ENCODE measurements at regions not wholly inside any gene's neighbourhood (a gene's known extent, or its start where the extent isn't known, plus 50 kb on each side); places are given as distances from the start of the nearest gene placed in this dataset.
"Not testable (repeated sequence)": the region's sequence is repeated elsewhere in the genome, so short reads cannot be mapped to it uniquely, and the experiment has no call there.

- no peak for DNase-seq
Measured at GRCh38 chr11:15667127-15667725, 552.5 kb downstream of the INSC start.

- DNase-seq, result no peak
Measured at GRCh38 chr11:15668718-15669117, 554.0 kb downstream of the INSC start.

GRCh38 chr11:15670520-15671070 is 555.9 kb downstream of the INSC start:
- DNase-seq, result no peak

- no peak for DNase-seq
Measured at GRCh38 chr11:15671216-15671615, 556.5 kb downstream of the INSC start.

GRCh38 chr11:15672825-15673224 is 558.1 kb downstream of the INSC start:
- DNase-seq, result no peak

- no peak for DNase-seq
Measured at GRCh38 chr11:15673408-15673831, 558.7 kb downstream of the INSC start.

- no peak for DNase-seq
Measured at GRCh38 chr11:15674756-15675155, 560.0 kb downstream of the INSC start.

- no peak for DNase-seq
Measured at GRCh38 chr11:15675683-15676082, 561.0 kb downstream of the INSC start.

GRCh38 chr11:15677181-15677580 is 562.5 kb downstream of the INSC start:
- DNase-seq, result no peak

GRCh38 chr11:15683528-15683927 is 568.8 kb downstream of the INSC start:
- no peak for DNase-seq

- DNase-seq, result no peak
Measured at GRCh38 chr11:15685306-15685705, 570.6 kb downstream of the INSC start.

- DNase-seq, result not testable (repeated sequence)
Measured at GRCh38 chr11:15686259-15686658, 571.5 kb downstream of the INSC start.

- DNase-seq, result no peak
Measured at GRCh38 chr11:15687342-15687741, 572.6 kb downstream of the INSC start.

- no peak for DNase-seq
Measured at GRCh38 chr11:15688351-15688792, 573.6 kb downstream of the INSC start.

GRCh38 chr11:15690320-15690719 is 575.6 kb downstream of the INSC start:
- no peak for DNase-seq

GRCh38 chr11:15692739-15693138 is 578.0 kb downstream of the INSC start:
- no peak for DNase-seq

- DNase-seq, result no peak
Measured at GRCh38 chr11:15695096-15695721, 580.5 kb downstream of the INSC start.

GRCh38 chr11:15696069-15696468 is 581.3 kb downstream of the INSC start:
- DNase-seq, result no peak

GRCh38 chr11:15697437-15698236 is 582.9 kb downstream of the INSC start:
- DNase-seq, result no peak

- no peak for DNase-seq
Measured at GRCh38 chr11:15698855-15699254, 584.1 kb downstream of the INSC start.

GRCh38 chr11:15699978-15700377 is 585.3 kb downstream of the INSC start:
- DNase-seq, result no peak

- no peak for DNase-seq
Measured at GRCh38 chr11:15700456-15700855, 585.7 kb downstream of the INSC start.

- no peak for DNase-seq
Measured at GRCh38 chr11:15704064-15704463, 589.3 kb downstream of the INSC start.

- no peak for DNase-seq
Measured at GRCh38 chr11:15704556-15704955, 589.8 kb downstream of the INSC start.

All from activated gamma-delta T cell treated with Interleukin-2 at 50 U/mL for 16 hours (primary cell).